NOMO-1 (cell line): ENCODE measurements at regions not wholly inside any gene's neighbourhood (a gene's known extent, or its start where the extent isn't known, plus 50 kb on each side); places are given as distances from the start of the nearest gene placed in this dataset.
"Not testable (repeated sequence)": the region's sequence is repeated elsewhere in the genome, so short reads cannot be mapped to it uniquely, and the experiment has no call there.

Experiments
- DNase-seq, 2 experiments: peaks; one replicate each; lab custom pipeline; 2025; ENCODE audit not compliant: unreplicated experiment in 2 of 2; lab: John Stamatoyannopoulos, UW

GRCh38 chr9:2492161-2492560 is 129.4 kb upstream of the VLDLR start:
- DNase-seq: no peak

- no peak for DNase-seq
Measured at GRCh38 chr9:2493109-2493508, 128.5 kb upstream of the VLDLR start.

GRCh38 chr9:2493529-2493928 is 128.1 kb upstream of the VLDLR start:
- DNase-seq: no peak

GRCh38 chr9:2494562-2494961 is 127.0 kb upstream of the VLDLR start:
- no peak for DNase-seq

GRCh38 chr9:2495221-2496005 is 126.2 kb upstream of the VLDLR start:
- DNase-seq: no peak

- DNase-seq: no peak
Measured at GRCh38 chr9:2496169-2496568, 125.4 kb upstream of the VLDLR start.

GRCh38 chr9:2496934-2497333 is 124.7 kb upstream of the VLDLR start:
- DNase-seq: no peak

GRCh38 chr9:2497666-2498400 is 123.8 kb upstream of the VLDLR start:
- no peak for DNase-seq

GRCh38 chr9:2502210-2502609 is 119.4 kb upstream of the VLDLR start:
- no peak for DNase-seq

- DNase-seq: no peak
Measured at GRCh38 chr9:2502760-2503159, 118.8 kb upstream of the VLDLR start.

- no peak for DNase-seq
Measured at GRCh38 chr9:2506321-2506720, 115.3 kb upstream of the VLDLR start.

- DNase-seq: no peak
Measured at GRCh38 chr9:2523591-2523990, 98.0 kb upstream of the VLDLR start.

- no peak for DNase-seq
Measured at GRCh38 chr9:2524601-2525000, 97.0 kb upstream of the VLDLR start.

- no peak for DNase-seq
Measured at GRCh38 chr9:2525147-2525546, 96.4 kb upstream of the VLDLR start.

GRCh38 chr9:2526071-2526828 is 95.3 kb upstream of the VLDLR start:
- DNase-seq: no peak

- no peak for DNase-seq
Measured at GRCh38 chr9:2531481-2531880, 90.1 kb upstream of the VLDLR start.

- DNase-seq: no peak
Measured at GRCh38 chr9:2536511-2536910, 85.1 kb upstream of the VLDLR start.

- no peak for DNase-seq
Measured at GRCh38 chr9:2545881-2546490, 75.6 kb upstream of the VLDLR start.

GRCh38 chr9:2555899-2556600 is 65.5 kb upstream of the VLDLR start:
- DNase-seq: not testable (repeated sequence)

- no peak for DNase-seq
Measured at GRCh38 chr9:2557693-2558092, 63.9 kb upstream of the VLDLR start.
